GM12875 (cell line): ENCODE measurements at regions not wholly inside any gene's neighbourhood (a gene's known extent, or its start where the extent isn't known, plus 50 kb on each side); places are given as distances from the start of the nearest gene placed in this dataset.

Experiments used
- H3K4me3 ChIP-seq: one replicate; pipeline ENCODE4 v1.5.1; 2011; ENCODE audit warnings: low read depth, low read length, control low read depth
- TF ChIP-seq, protein P1 (sequence below): IDR thresholded peaks from 2 replicates; pipeline ENCODE4 v1.5.1; 2011; ENCODE audit warnings: low read depth, mild to moderate bottlenecking, control low read depth, inconsistent platforms, low read length, moderate library complexity, borderline replicate concordance; ENCODE audit not compliant: insufficient read depth

DNA sequence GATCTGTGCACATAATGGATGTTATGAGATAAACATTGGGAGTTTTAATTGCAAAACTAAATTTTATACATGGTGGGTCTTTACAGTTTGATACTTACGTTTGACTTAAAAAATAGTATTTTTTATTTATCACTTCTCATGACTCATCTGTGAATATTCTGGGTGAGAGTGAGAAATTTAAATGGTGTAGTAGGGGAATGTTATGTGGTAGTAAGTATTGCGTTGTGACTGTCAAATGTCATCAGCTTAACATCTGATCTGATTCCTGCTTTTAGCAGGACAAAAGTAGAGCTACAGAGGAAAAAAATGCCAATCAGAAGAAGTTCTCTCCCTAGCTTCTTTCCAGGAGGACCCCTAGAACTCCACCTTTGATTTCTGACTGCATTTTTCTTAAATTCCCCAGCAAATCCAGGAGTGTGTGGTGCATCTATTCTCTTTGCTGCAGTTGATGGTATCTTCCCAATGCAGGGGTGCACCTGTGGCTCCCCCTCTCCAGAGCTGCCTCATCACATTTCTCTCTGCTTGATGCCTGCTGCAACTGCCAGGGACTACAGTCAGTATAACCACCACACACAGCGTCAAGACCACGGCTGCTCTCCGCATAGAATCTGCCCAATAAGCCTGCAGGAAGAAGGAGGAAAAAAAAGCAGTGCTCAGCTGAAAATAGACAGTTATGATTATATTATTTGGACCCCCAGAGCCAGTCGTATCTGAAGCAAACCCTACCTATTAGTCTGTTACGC, 151.3 kb upstream of the THUMPD2 start:
- no peak overlapping the region for H3K4me3 ChIP-seq
- TF ChIP-seq, protein P1, sequence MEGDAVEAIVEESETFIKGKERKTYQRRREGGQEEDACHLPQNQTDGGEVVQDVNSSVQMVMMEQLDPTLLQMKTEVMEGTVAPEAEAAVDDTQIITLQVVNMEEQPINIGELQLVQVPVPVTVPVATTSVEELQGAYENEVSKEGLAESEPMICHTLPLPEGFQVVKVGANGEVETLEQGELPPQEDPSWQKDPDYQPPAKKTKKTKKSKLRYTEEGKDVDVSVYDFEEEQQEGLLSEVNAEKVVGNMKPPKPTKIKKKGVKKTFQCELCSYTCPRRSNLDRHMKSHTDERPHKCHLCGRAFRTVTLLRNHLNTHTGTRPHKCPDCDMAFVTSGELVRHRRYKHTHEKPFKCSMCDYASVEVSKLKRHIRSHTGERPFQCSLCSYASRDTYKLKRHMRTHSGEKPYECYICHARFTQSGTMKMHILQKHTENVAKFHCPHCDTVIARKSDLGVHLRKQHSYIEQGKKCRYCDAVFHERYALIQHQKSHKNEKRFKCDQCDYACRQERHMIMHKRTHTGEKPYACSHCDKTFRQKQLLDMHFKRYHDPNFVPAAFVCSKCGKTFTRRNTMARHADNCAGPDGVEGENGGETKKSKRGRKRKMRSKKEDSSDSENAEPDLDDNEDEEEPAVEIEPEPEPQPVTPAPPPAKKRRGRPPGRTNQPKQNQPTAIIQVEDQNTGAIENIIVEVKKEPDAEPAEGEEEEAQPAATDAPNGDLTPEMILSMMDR, result no peak

DNA sequence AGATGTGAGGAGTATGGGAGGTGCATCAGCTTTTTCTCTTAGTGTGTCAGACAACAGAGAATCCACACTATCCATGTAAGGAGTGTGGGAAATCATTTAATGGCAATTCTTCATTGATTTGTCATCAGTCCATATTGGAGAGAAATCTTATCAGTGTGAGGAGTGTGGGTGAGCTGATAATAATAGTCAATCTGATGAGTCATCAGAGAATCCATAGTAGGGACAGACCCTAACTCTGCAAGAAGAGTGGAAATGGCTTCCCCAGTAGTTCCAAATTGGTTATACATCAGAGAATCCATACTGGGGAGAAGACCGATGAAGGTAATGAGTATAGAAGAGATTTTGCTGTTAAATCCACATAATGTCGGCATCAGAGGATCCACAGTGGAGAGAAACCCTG, 150.5 kb upstream of the THUMPD2 start:
- H3K4me3 ChIP-seq, result no peak overlapping the region
- TF ChIP-seq, protein P1, result no peak

DNA sequence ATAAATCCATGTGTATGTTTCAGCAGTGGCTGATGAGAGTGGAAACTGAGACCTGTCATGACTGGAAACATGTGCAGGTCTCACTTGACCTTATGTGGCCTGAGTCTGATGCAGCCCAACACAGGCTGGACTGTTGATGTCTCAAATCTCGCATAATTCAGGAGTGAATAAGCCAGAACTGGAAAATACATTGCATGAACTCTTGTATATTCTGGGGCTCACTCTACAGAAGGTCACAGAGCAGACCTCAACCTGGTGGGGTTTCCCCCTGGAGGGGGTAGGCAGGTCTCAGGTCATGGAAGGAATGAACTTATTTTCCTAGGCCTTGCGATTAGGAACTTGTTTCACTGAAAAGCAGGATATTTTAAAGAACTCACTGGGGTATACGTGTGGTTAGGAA, 146.3 kb upstream of the THUMPD2 start:
- TF ChIP-seq, protein P1, result no peak

DNA sequence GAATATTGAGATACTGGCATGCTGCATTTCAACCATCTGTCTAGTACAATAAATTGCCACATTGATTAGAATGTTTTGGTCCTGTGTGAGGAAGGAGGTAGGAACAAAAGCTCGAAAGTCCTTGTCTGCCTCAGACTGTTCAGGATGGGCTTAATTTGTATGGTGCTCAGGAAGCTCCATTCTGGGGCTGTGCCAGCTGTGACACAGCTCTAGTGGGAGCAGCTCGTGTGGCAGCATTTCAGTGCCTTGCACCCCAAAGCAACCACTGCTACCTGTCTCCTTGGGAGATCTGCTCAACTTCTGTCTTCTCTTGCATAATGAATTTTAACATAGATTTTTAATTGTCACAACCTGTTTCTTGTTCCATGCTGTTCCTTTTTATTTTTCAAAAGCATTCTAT, 144.4 kb upstream of the THUMPD2 start:
- TF ChIP-seq, protein P1, result no peak
- H3K4me3 ChIP-seq, result no peak overlapping the region

More for the DNA sequence above, 146.3 kb upstream of the THUMPD2 start:
- H3K4me3 ChIP-seq, result no peak overlapping the region

DNA sequence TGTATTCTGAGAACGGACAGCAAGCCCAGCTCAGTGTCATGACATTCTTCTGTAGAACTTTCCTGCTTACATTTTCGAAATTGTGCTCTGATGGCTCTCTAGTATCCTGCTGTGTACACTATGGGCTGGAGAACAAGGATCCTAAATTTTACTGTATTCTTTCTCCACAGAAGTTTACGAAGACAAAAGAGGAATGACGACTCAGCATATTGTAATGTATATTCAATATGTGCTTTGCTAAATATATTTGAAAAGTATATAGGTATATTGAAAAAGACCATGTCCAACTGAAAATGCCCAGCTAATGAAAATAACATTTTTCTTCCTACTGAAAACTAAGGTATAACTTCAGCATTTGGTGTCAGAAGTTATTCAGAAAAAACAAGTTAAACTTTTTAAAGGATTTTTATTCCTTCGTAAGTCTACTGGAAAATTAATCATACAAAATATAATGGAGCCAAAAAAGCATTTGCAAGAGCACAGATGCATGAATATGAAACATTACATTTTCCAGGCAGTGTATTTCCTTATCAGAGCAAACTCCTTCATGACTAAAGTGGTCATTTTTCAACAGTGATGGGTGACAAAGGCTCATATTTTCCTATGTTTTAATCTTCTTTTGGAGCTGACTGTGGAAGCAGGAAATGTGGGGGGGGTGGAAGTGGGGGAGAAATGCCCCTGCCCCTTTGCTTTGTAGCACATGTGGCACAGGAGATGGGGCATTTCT, 143.8 kb upstream of the THUMPD2 start:
- TF ChIP-seq, protein P1, result no peak

DNA sequence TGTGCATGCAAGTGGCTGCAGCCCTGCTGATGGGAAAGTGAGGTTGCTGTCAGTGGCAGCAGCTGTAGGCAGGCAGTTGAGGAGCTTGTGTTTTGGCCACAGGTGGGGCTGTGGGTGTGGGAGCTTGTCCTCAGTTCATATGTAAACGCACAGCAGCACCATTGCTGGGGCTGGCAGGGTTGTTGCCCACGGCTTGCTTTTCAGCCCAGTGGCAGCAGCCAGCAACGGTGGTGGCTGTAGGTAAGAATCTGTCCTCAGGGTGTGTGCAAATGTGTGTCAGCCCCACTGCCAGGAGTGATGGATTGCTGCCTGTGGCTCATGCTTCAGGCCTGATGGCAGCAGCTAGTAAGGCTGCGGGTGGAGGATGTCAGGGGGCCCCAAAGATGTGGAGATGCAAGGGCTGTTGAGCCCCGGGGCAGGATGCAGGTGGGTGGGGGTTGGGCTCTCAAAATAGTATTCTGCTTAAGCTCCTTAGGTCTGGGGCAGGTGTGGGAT, 141.3 kb upstream of the THUMPD2 start:
- no peak overlapping the region for H3K4me3 ChIP-seq
- TF ChIP-seq, protein P1, result no peak

More for the DNA sequence above, 143.8 kb upstream of the THUMPD2 start:
- no peak overlapping the region for H3K4me3 ChIP-seq
